ENCODE measurements at regions not wholly inside any gene's neighbourhood (a gene's known extent, or its start where the extent isn't known, plus 50 kb on each side); places are given as distances from the start of the nearest gene placed in this dataset.

GRCh38 chr2:6754419-6754818 lies 111.3 kb downstream of the CMPK2 start:
- Histone ChIP-seq H3K27me3 (ENCODE audit: insufficient read depth, low read length, poor library complexity) (peaks cover 36% of the 10 kb centered on the region), H3K36me3 (ENCODE audit: insufficient read depth, low read length) (no peaks in the 10 kb centered on the region), H3K27ac (ENCODE audit: low read length) (no peak overlapping the region), H2AFZ (ENCODE audit: low read depth, low read length) (no peak overlapping the region), H3K9ac (ENCODE audit: low read depth, low read length) (no peak overlapping the region), H3K4me1 (ENCODE audit: insufficient read depth, low read length) (no peaks in the 10 kb centered on the region), H4K20me1 (ENCODE audit: insufficient read depth, low read length) (no peaks in the 10 kb centered on the region), H3K4me3 (ENCODE audit: low read depth in 1 of 2, low read length in 2 of 2) (no peak overlapping the region), H3K79me2 (ENCODE audit: insufficient read depth, low read length) (no peaks in the 10 kb centered on the region), H3K9me3 (ENCODE audit: insufficient read depth, low read length, severe bottlenecking) (no peaks in the 10 kb centered on the region), H3K4me2 (ENCODE audit: insufficient read depth, low read length) (no peak overlapping the region)
- DNase-seq (no peak), ATAC-seq (ENCODE audit: insufficient read depth, low read depth) (no peak)
- TF ChIP-seq EZH2 (IDR thresholded peaks at IDR 0.05; ENCODE audit: borderline replicate concordance, low read depth, low read length, severe bottlenecking), result no peak
- TF ChIP-seq, protein P1, sequence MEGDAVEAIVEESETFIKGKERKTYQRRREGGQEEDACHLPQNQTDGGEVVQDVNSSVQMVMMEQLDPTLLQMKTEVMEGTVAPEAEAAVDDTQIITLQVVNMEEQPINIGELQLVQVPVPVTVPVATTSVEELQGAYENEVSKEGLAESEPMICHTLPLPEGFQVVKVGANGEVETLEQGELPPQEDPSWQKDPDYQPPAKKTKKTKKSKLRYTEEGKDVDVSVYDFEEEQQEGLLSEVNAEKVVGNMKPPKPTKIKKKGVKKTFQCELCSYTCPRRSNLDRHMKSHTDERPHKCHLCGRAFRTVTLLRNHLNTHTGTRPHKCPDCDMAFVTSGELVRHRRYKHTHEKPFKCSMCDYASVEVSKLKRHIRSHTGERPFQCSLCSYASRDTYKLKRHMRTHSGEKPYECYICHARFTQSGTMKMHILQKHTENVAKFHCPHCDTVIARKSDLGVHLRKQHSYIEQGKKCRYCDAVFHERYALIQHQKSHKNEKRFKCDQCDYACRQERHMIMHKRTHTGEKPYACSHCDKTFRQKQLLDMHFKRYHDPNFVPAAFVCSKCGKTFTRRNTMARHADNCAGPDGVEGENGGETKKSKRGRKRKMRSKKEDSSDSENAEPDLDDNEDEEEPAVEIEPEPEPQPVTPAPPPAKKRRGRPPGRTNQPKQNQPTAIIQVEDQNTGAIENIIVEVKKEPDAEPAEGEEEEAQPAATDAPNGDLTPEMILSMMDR (IDR thresholded peaks at IDR 0.05; ENCODE audit: borderline replicate concordance, extremely low read depth, low read length, poor library complexity, severe bottlenecking), result no peak

DNA sequence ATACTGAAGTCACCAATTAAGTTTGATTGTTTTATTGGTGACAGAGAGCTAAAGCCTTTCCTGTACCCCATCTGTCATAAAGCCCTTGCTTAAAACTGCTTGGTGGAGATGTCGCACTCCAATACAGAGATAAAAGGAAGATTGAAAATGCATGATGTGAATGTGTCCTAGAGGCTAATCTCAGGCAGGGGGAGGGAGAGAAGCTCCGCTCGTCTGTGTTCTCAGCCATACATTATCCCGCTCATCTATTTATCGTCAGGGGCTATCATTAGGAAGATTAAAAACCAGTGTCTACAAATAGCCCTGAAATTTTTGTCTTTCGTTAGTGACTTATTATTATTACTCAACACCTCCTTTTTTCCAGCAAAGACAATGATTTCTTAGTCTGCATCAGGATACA lies 110.3 kb downstream of the CMPK2 start:
- Histone ChIP-seq H3K4me3 (ENCODE audit: low read depth in 1 of 2, low read length in 2 of 2) (no peak overlapping the region), H3K4me1 (ENCODE audit: insufficient read depth, low read length) (no peaks in the 10 kb centered on the region), H3K27ac (ENCODE audit: low read length) (no peak overlapping the region), H4K20me1 (ENCODE audit: insufficient read depth, low read length) (no peaks in the 10 kb centered on the region), H3K9me3 (ENCODE audit: insufficient read depth, low read length, severe bottlenecking) (no peaks in the 10 kb centered on the region), H3K9ac (ENCODE audit: low read depth, low read length) (no peak overlapping the region), H3K36me3 (ENCODE audit: insufficient read depth, low read length) (no peaks in the 10 kb centered on the region), H2AFZ (ENCODE audit: low read depth, low read length) (no peak overlapping the region), H3K27me3 (ENCODE audit: insufficient read depth, low read length, poor library complexity) (peaks cover 30% of the 10 kb centered on the region), H3K79me2 (ENCODE audit: insufficient read depth, low read length) (no peaks in the 10 kb centered on the region), H3K4me2 (ENCODE audit: insufficient read depth, low read length) (no peak overlapping the region)
- DNase-seq (no peak), ATAC-seq (ENCODE audit: insufficient read depth, low read depth) (no peak)
- no peak for TF ChIP-seq EZH2 (IDR thresholded peaks at IDR 0.05; ENCODE audit: borderline replicate concordance, low read depth, low read length, severe bottlenecking)
- TF ChIP-seq, protein P1 (IDR thresholded peaks at IDR 0.05; ENCODE audit: borderline replicate concordance, extremely low read depth, low read length, poor library complexity, severe bottlenecking), result no peak

DNA sequence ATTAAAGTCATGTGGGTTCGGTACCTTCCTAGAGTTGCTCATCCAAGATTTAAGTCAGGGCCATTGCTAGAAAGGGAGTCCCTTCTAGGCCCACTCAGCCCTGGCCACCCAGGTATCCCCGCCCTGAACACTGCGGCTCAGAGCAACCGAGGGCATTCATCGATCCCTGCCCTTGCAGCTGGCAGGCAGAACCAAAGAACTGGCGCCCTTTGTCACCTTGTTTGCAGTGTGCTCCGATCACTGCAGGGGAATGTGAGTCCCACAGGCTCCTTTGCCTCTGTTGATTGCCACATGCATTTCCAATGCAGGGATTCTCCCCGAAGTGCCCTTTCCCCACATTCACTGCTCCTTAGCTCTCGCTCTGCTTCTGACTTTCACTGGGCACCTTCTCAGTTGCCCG lies 108.5 kb downstream of the CMPK2 start:
- Histone ChIP-seq H3K27ac (ENCODE audit: low read length) (no peak overlapping the region), H2AFZ (ENCODE audit: low read depth, low read length) (no peak overlapping the region), H3K4me3 (ENCODE audit: low read depth in 1 of 2, low read length in 2 of 2) (no peak overlapping the region), H3K79me2 (ENCODE audit: insufficient read depth, low read length) (no peaks in the 10 kb centered on the region), H4K20me1 (ENCODE audit: insufficient read depth, low read length) (no peaks in the 10 kb centered on the region), H3K36me3 (ENCODE audit: insufficient read depth, low read length) (no peaks in the 10 kb centered on the region), H3K27me3 (ENCODE audit: insufficient read depth, low read length, poor library complexity) (peaks cover 18% of the 10 kb centered on the region), H3K9ac (ENCODE audit: low read depth, low read length) (no peak overlapping the region), H3K9me3 (ENCODE audit: insufficient read depth, low read length, severe bottlenecking) (no peaks in the 10 kb centered on the region), H3K4me2 (ENCODE audit: insufficient read depth, low read length) (no peak overlapping the region), H3K4me1 (ENCODE audit: insufficient read depth, low read length) (no peaks in the 10 kb centered on the region)
- ATAC-seq (ENCODE audit: insufficient read depth, low read depth), result no peak
- no peak for DNase-seq
- no peak for TF ChIP-seq EZH2 (IDR thresholded peaks at IDR 0.05; ENCODE audit: borderline replicate concordance, low read depth, low read length, severe bottlenecking)
- TF ChIP-seq, protein P1 (IDR thresholded peaks at IDR 0.05; ENCODE audit: borderline replicate concordance, extremely low read depth, low read length, poor library complexity, severe bottlenecking), result no peak

DNA sequence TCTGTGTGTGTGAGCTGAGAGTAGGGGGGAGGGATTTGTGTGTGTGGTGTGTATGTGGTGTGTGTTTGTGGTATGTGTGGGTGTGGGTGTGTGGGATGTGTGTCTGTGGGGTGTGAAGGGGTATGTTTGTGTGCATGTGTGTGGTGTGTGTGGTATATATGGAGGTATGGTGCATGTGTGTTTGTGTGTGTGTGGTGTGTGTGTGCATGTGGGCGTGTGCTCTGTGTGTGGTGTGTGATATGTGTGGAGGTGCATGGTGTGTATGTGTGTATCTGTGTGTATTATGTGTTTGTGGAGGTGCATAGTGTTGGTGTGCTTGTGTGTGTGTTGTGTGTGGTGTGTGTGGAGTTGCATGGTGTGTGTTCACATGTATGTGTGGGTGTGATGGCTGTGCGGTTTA lies 106.0 kb downstream of the CMPK2 start:
- Histone ChIP-seq H3K27ac (ENCODE audit: low read length) (no peak overlapping the region), H4K20me1 (ENCODE audit: insufficient read depth, low read length) (no peaks in the 10 kb centered on the region), H3K9ac (ENCODE audit: low read depth, low read length) (no peak overlapping the region), H3K9me3 (ENCODE audit: insufficient read depth, low read length, severe bottlenecking) (no peaks in the 10 kb centered on the region), H3K4me1 (ENCODE audit: insufficient read depth, low read length) (no peaks in the 10 kb centered on the region), H3K79me2 (ENCODE audit: insufficient read depth, low read length) (no peaks in the 10 kb centered on the region), H3K36me3 (ENCODE audit: insufficient read depth, low read length) (no peaks in the 10 kb centered on the region), H3K4me2 (ENCODE audit: insufficient read depth, low read length) (no peak overlapping the region), H2AFZ (ENCODE audit: low read depth, low read length) (no peak overlapping the region), H3K27me3 (ENCODE audit: insufficient read depth, low read length, poor library complexity) (peaks cover 9% of the 10 kb centered on the region), H3K4me3 (ENCODE audit: low read depth in 1 of 2, low read length in 2 of 2) (no peak overlapping the region)
- DNase-seq (no peak), ATAC-seq (ENCODE audit: insufficient read depth, low read depth) (no peak)
- TF ChIP-seq, protein P1 (IDR thresholded peaks at IDR 0.05; ENCODE audit: borderline replicate concordance, extremely low read depth, low read length, poor library complexity, severe bottlenecking), result no peak
- no peak for TF ChIP-seq EZH2 (IDR thresholded peaks at IDR 0.05; ENCODE audit: borderline replicate concordance, low read depth, low read length, severe bottlenecking)
